ENCODE measurements at regions not wholly inside any gene's neighbourhood (a gene's known extent, or its start where the extent isn't known, plus 50 kb on each side); places are given as distances from the start of the nearest gene placed in this dataset.

DNA sequence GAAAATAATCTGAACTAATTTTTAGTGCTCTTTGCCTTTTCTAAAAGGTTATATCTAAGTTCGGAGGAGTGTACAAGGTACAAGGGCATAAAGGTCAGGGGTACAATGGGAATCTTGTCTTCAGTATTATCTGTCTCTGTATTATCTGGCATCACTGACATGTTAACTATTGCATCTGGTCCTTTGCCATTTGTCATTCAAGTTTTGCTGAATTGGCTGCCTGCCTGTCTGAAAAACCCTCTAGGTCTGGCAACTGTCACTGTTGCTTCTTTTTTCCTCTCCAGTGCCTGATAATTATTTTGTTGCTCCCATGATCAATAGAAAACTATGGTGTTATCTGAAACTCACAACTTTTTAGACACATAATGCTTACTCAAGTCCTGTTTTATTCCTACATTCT lies 112.5 kb upstream of the STK26 start:
- no peak for DNase-seq

DNA sequence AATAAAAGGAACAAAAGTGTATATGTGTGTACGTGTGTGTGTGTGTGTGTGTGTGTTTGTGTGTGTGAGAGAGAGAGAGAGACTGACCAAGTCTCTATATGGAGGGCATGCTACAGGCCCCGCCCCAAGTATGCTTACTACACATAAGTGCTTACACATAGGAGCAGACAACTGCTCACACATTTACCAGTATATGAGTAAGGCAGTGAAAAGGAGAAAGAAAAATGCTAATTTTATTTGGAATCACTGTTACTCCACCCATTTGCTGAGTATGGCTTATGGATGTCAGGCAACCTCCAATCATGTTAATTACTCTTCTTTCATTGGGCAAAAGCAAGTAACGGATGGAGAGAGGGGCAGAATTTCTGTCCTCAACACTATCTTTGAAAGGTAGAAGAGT lies 107.6 kb upstream of the STK26 start:
- no peak for DNase-seq

DNA sequence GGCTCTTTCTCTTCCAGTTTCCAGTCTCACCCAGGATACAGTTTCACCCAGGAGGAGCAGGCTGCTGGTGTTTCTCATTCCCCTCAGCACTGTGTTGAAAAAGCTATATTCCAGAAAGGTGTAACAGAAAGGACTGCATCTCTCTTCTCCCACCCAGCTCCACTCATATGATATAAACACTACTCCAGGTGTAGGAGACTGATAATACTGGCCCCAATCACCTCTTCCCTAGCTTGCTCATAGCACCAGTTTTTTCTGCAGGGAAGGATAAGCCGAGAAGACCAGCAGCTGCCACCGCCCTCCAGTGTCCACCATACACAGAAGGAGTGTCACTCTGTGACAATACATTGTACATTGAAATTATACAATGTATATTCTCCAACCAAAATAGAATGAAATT lies 105.5 kb upstream of the STK26 start:
- no peak for DNase-seq

DNA sequence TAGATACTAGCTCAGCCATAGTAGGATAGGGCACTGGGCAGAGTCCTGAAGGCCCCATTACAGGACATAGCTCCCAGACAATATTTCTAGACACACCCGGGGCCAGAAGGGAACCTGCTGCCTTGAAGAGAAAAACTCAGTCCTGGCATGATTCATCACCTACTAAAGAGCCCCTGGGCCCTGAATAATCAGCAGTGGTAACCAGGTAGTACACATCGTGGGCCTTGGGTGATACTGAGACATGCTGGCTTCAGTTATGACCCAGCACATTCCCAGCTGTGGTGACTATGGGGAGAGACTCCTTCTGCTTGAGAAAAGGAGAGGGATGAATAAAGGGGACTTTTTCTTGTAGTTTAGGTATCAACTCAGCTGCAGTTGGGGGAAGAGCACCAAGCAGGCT lies 104.3 kb upstream of the STK26 start:
- DNase-seq, result no peak

DNA sequence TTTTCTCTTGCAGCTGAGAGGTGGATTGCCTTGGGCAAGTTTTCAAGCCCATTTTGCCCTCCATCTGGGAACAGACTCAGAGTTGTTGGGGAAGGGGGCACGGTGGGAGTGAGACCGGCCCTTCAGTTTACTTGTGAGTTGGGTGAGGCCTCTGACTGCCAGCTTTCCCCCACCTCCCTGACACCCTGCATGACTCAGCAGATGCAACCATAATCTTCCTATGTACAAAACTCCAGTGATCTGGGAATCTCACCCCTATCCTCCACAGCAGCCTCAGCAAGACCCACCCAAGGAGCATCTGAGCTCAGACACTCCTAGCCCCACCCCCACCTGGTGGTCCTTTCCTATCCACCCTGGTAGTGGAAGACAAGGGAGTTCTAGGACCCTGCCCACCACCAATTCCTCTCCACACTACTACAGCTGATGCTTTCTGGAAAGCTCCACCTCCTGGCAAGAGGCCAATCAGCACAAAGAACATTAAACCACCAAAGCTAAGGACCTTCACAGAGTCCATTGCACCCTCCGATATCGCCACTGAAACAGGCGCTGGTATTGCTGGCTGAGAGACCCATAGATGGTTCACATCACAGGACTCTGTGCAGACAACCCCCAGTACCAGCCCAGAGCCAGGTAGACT lies 99.4 kb upstream of the STK26 start:
- DNase-seq, result no peak

DNA sequence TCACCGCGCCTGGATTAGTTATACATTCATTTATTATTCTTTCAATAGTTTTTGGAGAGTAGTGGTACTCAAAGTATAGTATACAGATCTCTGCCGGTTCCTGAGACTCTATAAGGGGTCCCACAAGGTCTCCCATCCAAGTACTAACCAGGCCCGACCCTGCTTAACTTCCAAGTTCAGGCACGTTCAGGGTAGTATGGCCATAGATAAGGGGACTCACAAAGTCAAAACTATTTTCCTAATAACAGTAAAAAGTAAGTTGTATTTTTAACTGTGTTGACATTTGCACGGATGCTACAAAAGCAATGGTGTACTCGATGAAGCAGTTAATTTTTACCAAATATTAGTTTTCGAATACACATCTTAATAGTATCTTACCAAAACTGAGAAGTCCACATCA lies 84.4 kb upstream of the STK26 start:
- DNase-seq, result no peak

DNA sequence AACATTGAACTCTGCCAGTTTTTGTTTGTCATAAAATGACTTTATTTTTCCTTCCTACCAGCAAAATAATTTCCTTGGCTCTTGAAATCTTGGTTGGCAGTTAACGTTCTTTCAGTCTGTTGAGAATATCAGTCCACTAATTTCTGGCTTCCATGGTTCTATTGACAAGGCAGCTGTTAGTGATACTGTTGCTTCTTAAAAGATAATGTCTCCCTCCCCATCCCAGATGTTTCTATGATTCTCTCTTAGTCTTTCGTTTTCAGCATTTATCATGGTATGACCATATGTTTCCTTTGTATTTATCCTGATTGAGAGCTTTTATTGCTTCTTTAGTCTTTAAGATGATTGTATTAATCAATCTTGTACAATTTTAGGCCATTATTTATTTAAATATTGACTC lies 81.1 kb upstream of the STK26 start:
- no peak for DNase-seq

DNA sequence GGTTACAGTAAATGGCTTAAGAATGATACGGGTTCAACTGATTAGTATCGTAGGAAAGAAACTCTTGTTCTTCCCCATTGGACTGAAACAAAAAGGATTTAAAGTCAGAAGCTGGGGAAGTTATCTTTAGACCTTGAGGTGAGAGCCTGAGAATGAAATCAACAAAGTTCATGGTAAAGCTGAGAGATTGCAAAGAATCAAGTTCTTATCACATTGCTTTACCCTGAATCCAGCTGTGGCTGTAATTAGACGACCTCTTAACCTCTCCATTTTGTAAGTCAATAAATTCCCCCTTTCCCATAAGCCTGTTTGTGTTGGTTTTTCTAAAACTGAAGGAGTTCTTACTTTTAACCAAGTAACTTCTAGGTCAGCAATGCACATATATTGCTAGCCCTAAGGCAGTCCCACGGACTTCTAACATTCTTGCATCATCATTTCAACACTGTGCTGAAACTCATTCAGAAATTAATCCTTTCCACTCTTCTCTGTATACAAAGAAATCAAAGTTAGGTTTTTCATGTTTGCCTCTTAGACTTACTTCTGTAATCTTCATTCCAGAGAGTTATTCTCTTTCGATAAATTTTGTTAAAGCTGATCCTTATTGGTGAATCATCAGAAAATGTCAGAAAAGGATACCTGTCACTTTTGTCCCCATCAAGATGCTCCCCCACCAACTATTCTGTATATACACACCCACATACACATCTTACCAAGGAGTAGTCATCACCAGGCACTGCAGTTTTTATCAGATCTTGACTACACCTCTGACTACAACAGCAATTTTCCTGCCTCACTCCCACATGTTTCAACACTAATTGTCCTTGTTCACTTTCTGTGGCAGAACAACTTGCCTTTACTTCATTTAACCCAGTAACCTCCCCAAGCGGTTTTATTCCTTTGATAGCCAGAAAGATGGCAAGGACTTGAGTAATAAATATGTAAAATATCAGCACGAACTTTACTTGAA lies 77.9 kb upstream of the STK26 start:
- no peak for DNase-seq

DNA sequence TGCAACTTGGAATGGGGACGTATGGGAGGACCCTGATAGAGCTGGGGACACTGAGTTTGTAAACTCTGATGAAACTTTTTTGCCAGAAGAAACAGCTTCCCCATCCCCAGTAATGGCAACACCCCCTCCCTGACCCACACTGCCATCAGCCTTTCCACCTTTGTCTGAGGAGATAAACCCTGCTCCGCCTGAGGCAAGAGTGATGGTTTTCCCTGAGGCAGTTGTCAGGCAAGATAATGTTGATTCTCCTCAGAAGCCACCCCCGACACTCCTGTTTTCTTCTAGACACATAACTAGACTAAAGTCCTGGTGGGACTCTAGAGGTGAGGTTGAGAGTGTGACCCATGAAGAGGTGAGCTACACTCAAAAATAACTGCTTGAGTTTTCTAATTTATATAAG lies 71.9 kb upstream of the STK26 start:
- no peak for DNase-seq

DNA sequence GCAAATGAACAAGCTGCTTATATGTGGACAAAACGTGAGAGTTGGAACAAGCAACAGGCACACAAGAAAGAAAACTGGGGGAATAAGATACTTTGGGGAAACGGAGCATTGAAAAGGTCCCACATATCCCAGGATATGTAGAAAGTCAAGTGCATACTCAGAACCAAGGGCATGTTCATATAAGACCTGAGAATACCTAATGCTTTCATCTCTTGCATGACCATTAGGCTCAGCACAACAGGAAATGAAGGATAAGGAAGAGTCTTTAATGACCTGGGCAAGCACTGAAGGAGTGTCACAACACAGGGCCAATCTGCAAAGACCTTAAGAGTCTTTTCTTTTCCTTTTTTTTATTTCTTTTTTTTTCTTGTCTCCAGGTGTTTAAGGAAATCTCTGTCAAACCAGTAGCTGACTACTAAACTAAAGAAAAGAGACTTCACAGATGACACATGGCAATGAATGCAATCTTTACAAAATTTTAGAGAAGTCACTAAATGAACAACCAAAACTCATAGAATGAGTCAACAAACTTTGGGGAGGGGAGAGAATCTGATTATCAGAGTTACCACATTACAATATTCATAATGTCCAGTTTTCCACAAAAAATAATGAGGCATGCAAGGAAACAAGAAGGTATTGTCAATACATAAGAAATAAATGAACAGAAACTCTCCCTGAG lies 67.9 kb upstream of the STK26 start:
- DNase-seq, result no peak

DNA sequence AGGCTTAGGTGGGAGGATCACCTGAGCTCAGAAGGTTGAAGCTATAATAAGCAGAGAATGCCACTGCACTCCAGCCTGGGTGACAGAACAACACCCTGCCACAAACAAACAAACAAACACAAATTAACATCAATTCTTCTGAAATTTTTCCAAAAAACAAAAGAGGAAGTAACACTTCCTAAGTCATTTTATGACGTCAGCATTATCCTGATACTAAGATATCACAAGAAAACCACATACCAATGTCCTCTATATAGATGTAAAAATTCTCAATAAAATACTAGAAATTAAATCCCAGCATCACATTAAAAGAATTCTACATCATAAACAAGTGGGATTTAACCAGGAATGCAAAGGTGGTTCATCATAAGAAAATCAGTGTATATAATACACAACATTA lies 64.4 kb upstream of the STK26 start:
- no peak for DNase-seq

DNA sequence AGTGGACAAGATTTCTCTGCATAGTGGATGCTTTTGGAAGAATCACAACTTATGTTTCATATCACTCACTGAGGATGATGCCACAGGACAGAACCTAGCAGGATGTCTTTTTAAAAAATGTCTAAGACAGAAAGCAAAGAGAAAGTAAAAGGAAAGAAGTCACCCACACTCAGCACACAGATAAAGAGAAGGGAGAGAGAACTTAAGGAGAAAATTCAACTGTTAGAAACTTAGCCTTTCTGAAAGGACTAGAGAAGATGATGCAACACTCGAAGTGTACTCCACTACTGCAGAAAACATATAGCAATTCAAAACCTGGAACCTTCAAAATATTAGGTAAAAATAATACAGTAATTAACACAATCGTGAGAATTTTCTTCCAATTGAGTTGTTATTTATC lies 52.8 kb upstream of the STK26 start:
- no peak for DNase-seq
